Activated T-helper 1 cell treated with anti-CD3 and anti-CD28 coated beads, Interleukin-12 subunit alpha, Interleukin-12 subunit beta, Interleukin-2, Interleukin-4 antibody, amounts not matched to agents 30 ng/mL and 10 ng/mL and 1 ng/mL, durations not matched to agents 14 hours and 24 hours and 36 hours (primary cell): ENCODE measurements at regions not wholly inside any gene's neighbourhood (a gene's known extent, or its start where the extent isn't known, plus 50 kb on each side); places are given as distances from the start of the nearest gene placed in this dataset.

Experiments used
- DNase-seq: peaks from one replicate; pipeline ENCODE4 v3.0.0; 2021; ENCODE audit warnings: low spot score
- H3K27ac Mint-ChIP-seq: one replicate; pipeline ENCODE4 v1.8.0; 2021; ENCODE audit warnings: mild to moderate bottlenecking, mixed read lengths
- H3K27me3 Mint-ChIP-seq: one replicate; pipeline ENCODE4 v1.8.0; 2022; ENCODE audit warnings: mild to moderate bottlenecking, moderate library complexity, mixed read lengths; ENCODE audit not compliant: insufficient read depth
- H3K36me3 Mint-ChIP-seq: one replicate; pipeline ENCODE4 v1.8.0; 2021; ENCODE audit warnings: low read depth, mixed read lengths
- H3K4me1 Mint-ChIP-seq: one replicate; pipeline ENCODE4 v1.8.0; 2021; ENCODE audit warnings: low read depth, mixed read lengths
- H3K4me3 Mint-ChIP-seq: one replicate; pipeline ENCODE4 v1.8.0; 2021; ENCODE audit warnings: mild to moderate bottlenecking, moderate library complexity, mixed read lengths
- H3K9me3 Mint-ChIP-seq: one replicate; pipeline ENCODE4 v1.8.0; 2021; ENCODE audit warnings: mixed read lengths
- intact Hi-C: fragments of 100-400 bp; cut with micrococcal nuclease; formaldehyde crosslinking; loops from one replicate; pipeline ENCODE4 v1.15.1; 2024

DNA sequence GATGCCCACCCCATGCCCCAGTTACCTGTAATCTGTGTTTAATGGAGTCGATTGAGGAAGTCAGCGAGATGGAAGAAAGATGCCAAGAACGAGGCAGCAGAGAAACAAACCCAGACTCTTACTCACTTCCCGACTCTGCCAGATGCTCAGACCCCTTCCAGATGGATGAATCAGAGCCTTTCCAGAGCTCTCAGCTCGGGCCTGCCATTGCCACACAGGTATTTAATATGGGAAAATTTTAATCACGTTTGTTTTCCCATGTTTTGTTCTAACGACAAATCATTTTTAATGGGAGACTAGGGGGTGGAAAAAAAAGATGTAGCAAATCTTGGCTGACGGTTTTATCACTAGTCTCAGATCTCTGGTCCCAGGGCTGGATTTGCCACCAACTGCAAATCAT, 72.5 kb upstream of the SRRM4 start:
- DNase-seq = no peak
- Mint-ChIP-seq H3K27me3 (no peaks in the 10 kb centered on the region), H3K4me1 (no peaks in the 10 kb centered on the region), H3K4me3 (no peak overlapping the region), H3K9me3 (peaks cover 4% of the 10 kb centered on the region), H3K36me3 (no peaks in the 10 kb centered on the region), H3K27ac (no peak overlapping the region)
- intact Hi-C loops = no loop called here

DNA sequence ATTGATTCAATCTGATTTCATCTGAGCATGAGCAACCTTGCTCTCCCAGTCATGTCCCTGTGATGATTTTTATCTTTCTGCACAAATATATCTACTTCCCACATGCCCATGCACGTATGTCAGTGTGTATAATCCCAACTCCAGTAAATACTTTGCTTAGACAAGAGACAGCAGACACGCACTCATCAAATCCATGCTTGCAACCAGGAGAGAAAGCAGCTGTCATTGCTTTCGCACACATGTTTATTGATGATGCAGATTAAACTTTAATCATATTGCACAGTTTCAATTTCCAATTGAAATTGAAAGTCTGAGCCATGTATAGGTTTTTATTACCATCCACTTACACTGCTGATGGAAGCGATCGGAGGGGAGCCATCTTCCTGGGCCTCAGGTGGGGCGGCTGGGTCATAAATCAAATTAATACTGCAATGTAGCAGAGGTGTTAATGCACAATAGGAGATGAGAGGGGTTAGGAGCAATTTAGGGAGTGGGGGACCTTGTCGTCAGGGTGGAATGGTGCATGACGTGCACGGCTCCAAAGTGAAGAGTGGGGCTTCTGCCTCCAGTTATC, 68.6 kb upstream of the SRRM4 start:
- Mint-ChIP-seq H3K9me3 (no peaks in the 10 kb centered on the region), H3K27me3 (no peaks in the 10 kb centered on the region), H3K36me3 (no peaks in the 10 kb centered on the region), H3K4me1 (no peaks in the 10 kb centered on the region), H3K27ac (no peak overlapping the region), H3K4me3 (no peak overlapping the region)
- DNase-seq = no peak
- intact Hi-C loops = no loop called here

GRCh38 chr12:118921761-118922160, 59.6 kb upstream of the SRRM4 start:
- H3K4me3 Mint-ChIP-seq = no peak overlapping the region
- H3K4me1 Mint-ChIP-seq = no peaks in the 10 kb centered on the region
- no peaks in the 10 kb centered on the region for H3K36me3 Mint-ChIP-seq
- H3K27ac Mint-ChIP-seq = no peak overlapping the region
- no peaks in the 10 kb centered on the region for H3K9me3 Mint-ChIP-seq
- intact Hi-C loops = no loop called here
- no peaks in the 10 kb centered on the region for H3K27me3 Mint-ChIP-seq
- no peak for DNase-seq

DNA sequence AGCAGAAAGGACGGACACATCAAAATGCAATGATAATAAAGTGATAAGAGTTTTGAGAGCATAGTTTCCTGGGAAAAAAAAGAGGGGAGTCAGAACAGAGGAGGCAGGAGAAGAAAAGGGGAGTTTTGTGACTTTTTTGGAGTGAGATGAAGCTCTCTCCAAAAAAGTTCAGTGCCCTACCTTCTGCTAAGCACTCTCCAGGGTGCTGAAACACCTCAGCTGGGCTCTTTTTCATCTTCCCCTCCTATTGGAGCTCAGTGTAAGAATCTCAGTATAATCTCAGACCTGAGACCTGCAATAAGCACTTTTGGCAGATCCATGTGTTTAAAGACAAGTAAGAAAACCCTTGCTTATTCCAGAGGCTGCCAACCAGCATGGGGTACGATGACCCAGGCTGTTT, 58.9 kb upstream of the SRRM4 start:
- Mint-ChIP-seq H3K36me3 (no peaks in the 10 kb centered on the region), H3K27me3 (no peaks in the 10 kb centered on the region), H3K4me1 (no peaks in the 10 kb centered on the region), H3K9me3 (no peaks in the 10 kb centered on the region), H3K4me3 (no peak overlapping the region), H3K27ac (no peak overlapping the region)
- intact Hi-C loops = no loop called here
- no peak for DNase-seq

- no peak overlapping the region for H3K4me3 Mint-ChIP-seq
- intact Hi-C loops = no loop called here
- DNase-seq = no peak
Measured at GRCh38 chr12:118925407-118925806, 55.9 kb upstream of the SRRM4 start.

GRCh38 chr12:118925826-118926225, 55.5 kb upstream of the SRRM4 start:
- no peak for DNase-seq
- no peak overlapping the region for H3K4me3 Mint-ChIP-seq
- no peaks in the 10 kb centered on the region for H3K36me3 Mint-ChIP-seq
- H3K27me3 Mint-ChIP-seq = no peaks in the 10 kb centered on the region
- no peak overlapping the region for H3K27ac Mint-ChIP-seq
- no peaks in the 10 kb centered on the region for H3K4me1 Mint-ChIP-seq
- intact Hi-C loops = no loop called here
- H3K9me3 Mint-ChIP-seq = no peaks in the 10 kb centered on the region

More at GRCh38 chr12:118925407-118925806, 55.9 kb upstream of the SRRM4 start:
- no peaks in the 10 kb centered on the region for H3K27me3 Mint-ChIP-seq
- no peaks in the 10 kb centered on the region for H3K9me3 Mint-ChIP-seq
- no peaks in the 10 kb centered on the region for H3K36me3 Mint-ChIP-seq
- no peaks in the 10 kb centered on the region for H3K4me1 Mint-ChIP-seq
- no peak overlapping the region for H3K27ac Mint-ChIP-seq
